ENCODE measurements at regions not wholly inside any gene's neighbourhood (a gene's known extent, or its start where the extent isn't known, plus 50 kb on each side); places are given as distances from the start of the nearest gene placed in this dataset.

DNA sequence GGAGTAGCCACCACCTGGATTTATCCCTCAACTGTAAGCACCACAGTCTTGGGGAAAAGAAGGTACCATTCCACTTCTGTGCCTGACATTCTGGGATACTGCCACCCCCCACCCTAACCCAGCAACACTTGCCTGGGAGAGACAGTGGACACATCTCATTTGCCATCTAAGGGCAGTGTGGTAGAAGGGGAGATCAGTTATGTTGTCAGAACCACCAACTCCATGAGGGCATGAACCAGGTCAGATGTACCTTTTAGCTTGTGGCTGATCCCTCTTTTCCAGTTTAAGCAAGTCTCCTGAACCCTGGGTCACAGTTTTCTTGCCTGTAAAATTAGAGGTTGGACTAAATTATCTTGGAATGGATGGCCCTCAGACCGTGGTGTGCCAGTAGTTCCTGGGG is 165.5 kb downstream of the SCP2D1 start:
- no peak for TF ChIP-seq ZFX (IDR thresholded peaks at IDR 0.05)
- no peak for TF ChIP-seq CTCF (conservative IDR thresholded peaks at IDR 0.05)

GRCh38 chr20:18981962-18982539 is 168.5 kb downstream of the SCP2D1 start:
- TF ChIP-seq CTCF (conservative IDR thresholded peaks at IDR 0.05) (no peak), ZFX (IDR thresholded peaks at IDR 0.05) (no peak)
- no peak overlapping the region for H3K27ac ChIP-seq

More for the DNA sequence above, 165.5 kb downstream of the SCP2D1 start:
- no peak overlapping the region for H3K27ac ChIP-seq

- no peak overlapping the region for H3K27ac ChIP-seq
- TF ChIP-seq ZFX (IDR thresholded peaks at IDR 0.05) (no peak), CTCF (conservative IDR thresholded peaks at IDR 0.05) (no peak)
Observed at GRCh38 chr20:18983796-18984195, 170.2 kb downstream of the SCP2D1 start.

DNA sequence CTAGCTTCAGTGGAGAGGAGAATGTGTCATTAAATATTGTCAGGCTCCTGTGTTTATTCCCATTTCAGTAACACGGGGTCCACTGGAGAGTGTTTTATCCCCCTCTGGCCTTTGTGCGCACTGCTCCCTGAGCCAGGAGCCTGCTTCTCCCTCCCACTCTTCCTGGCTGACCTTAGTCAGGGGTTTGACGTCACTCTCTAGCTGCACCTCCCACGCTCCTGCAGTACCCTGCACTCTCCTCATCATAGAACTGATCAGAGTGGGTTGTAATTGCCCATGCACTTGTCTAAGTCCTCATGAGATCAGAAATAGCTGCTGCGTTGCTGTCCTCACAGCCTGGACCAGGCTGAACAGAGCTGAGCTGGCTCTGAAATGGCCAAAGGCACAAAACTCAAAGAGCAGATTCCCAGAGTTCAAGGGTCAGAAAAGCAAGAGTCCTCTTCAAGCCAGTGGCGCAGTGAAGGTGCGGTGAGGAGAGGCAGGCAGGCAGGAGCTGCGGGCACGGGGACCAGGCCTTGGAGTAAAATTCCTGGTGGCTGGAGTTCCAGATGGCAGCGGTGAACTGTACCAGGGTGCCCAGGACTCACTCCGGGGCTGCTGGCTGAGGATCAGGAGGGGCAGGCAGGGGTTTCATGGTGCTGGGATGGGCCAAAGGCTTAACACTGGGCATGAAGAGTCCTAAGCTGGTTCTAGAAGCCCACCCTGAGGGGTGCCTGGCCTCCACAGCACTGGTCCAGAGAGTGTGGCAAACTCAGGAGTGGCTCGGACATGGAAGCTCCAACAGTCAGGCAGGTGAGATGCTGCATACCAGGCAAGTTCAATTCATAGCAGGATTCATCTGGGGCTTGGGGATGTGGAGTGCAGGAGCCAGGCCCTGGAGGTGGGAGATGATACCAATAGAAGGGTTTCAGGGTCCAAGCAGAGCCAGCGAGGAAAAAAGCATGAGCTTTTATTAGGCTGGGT is 170.9 kb downstream of the SCP2D1 start:
- no peak overlapping the region for H3K27ac ChIP-seq
- TF ChIP-seq CTCF (conservative IDR thresholded peaks at IDR 0.05) (no peak), ZFX (IDR thresholded peaks at IDR 0.05) (no peak)

- H3K27ac ChIP-seq: no peak overlapping the region
- TF ChIP-seq CTCF (conservative IDR thresholded peaks at IDR 0.05) (no peak), ZFX (IDR thresholded peaks at IDR 0.05) (no peak)
Observed at GRCh38 chr20:18985551-18985950, 172.0 kb downstream of the SCP2D1 start.

DNA sequence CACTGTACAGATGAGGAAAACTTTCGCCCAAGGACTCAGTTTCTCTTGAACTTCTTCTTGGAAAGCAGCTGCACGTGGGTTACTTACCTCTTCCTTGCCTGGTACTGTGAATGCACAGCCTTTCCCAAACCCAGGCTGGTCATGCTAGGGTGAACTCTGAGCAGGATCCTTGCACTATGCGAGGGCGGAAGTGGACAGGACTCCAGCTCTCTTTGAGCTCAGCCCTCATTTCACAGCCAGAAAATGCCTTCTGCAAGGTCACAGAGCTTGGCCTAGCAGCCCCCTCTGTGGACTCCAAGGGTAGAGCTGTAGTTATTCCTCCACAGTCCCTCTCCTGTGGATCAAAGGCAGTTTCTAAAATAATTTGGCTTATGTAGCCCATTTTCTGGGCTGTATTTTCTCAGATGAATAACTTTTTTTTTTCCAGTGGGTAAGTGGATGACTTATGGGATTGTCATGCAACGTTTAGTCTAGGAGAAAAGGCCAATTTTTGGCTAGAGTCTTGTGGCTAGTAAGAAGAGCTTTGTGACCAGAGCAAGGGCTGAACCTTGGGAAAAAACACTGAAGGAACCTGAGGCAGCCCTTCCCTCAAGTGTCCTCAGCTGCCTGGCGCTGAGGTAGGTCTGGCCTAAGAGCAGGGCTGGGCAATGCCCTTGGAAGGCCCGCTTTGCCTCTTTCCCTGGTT is 172.7 kb downstream of the SCP2D1 start:
- TF ChIP-seq ZFX (IDR thresholded peaks at IDR 0.05): no peak
- TF ChIP-seq CTCF (conservative IDR thresholded peaks at IDR 0.05): no peak
- H3K27ac ChIP-seq: no peak overlapping the region

Measured in C4-2B (cell line).